Ovary (tissue), 3 donors: ENCODE measurements at regions not wholly inside any gene's neighbourhood (a gene's known extent, or its start where the extent isn't known, plus 50 kb on each side); places are given as distances from the start of the nearest gene placed in this dataset.

Experiments
- CTCF ChIP-seq, 3 donors: fragments of 450-650 bp in 2 of 3; fragments of 200-600 bp in 1 of 3; IDR thresholded peaks; one replicate each; pipeline versions ENCODE4 v1.5.1 to v1.8.0; 2016 to 2022; ENCODE audit warnings: antibody characterized with exemption in 3 of 3, mild to moderate bottlenecking in 1 of 3
- EP300 ChIP-seq: sonication (generic); formaldehyde crosslinking; IDR thresholded peaks from one replicate; pipeline ENCODE4 v1.6.1; 2017; ENCODE audit warnings: antibody characterized with exemption
- POLR2A ChIP-seq: fragments of 450-650 bp; IDR thresholded peaks from one replicate; pipeline ENCODE4 v1.6.1; 2017; ENCODE audit warnings: antibody characterized with exemption, mild to moderate bottlenecking, moderate library complexity
- donor health status: DM: no; HTN: no; CAD: no.

DNA sequence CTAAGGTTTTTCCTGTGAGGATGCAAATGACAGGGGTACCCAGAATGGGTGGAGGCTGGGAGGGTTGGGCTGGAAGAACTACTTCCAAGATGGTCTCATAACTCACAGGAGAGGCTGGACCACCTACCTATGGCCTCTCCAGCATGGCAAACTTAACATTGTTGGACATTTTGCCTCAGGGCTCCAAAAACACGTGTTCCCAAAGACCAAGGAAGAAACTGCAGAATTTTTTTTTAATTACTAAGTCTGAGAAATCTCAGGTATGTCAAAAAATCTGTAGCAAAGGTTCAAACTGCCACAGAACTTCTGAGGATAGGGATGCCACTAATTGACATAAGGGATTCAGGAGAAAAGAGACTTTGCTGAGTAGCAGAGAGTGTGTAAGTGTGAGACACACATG lies 270.8 kb downstream of the NNT start:
- no peak for TF ChIP-seq POLR2A
- no peak for TF ChIP-seq CTCF (IDR thresholded peaks at IDR 0.05)
- TF ChIP-seq EP300, result no peak
